ENCODE measurements at regions not wholly inside any gene's neighbourhood (a gene's known extent, or its start where the extent isn't known, plus 50 kb on each side); places are given as distances from the start of the nearest gene placed in this dataset.

- no peak for TF ChIP-seq CTCF (conservative IDR thresholded peaks at IDR 0.05; ENCODE audit: low read depth, low read length)
- TF ChIP-seq EZH2 (IDR thresholded peaks at IDR 0.05; ENCODE audit: borderline replicate concordance, low read depth, low read length, poor library complexity, severe bottlenecking) = no peak
Measured at GRCh38 chr2:39546409-39546808, 109.3 kb upstream of the MAP4K3 start.

Measured in A673 (cell line).